ENCODE measurements at regions not wholly inside any gene's neighbourhood (a gene's known extent, or its start where the extent isn't known, plus 50 kb on each side); places are given as distances from the start of the nearest gene placed in this dataset.

- H2AFZ ChIP-seq (ENCODE audit: low read depth), result no peak overlapping the region
- no peaks in the 10 kb centered on the region for H3K4me1 ChIP-seq (ENCODE audit: low read depth, poor library complexity, severe bottlenecking)
- H3K9ac ChIP-seq, result no peak overlapping the region
- no peaks in the 10 kb centered on the region for H3K36me3 ChIP-seq (ENCODE audit: insufficient read depth)
- TF ChIP-seq CTCF (conservative IDR thresholded peaks at IDR 0.05; ENCODE audit: low read depth, low read length), result no peak
- no peak overlapping the region for H3K27ac ChIP-seq
- no peaks in the 10 kb centered on the region for H4K20me1 ChIP-seq (ENCODE audit: insufficient read depth)
- no peaks in the 10 kb centered on the region for H3K27me3 ChIP-seq (ENCODE audit: insufficient read depth, low read depth)
- H3K4me3 ChIP-seq (IDR thresholded peaks at IDR 0.05; ENCODE audit: insufficient read depth, low read depth, low read length), result no peak overlapping the region
- H3K79me2 ChIP-seq (ENCODE audit: insufficient read depth, low read depth), result no peaks in the 10 kb centered on the region
- no peak overlapping the region for H3K4me2 ChIP-seq
These were observed 52.7 kb upstream of the CCNG1 start for GRCh38 chr5:163384669-163385068.

GRCh38 chr5:163385271-163385670 is 52.1 kb upstream of the CCNG1 start:
- H3K36me3 ChIP-seq (ENCODE audit: insufficient read depth), result no peaks in the 10 kb centered on the region
- H3K9ac ChIP-seq, result no peak overlapping the region
- no peaks in the 10 kb centered on the region for H3K27me3 ChIP-seq (ENCODE audit: insufficient read depth, low read depth)
- H3K4me1 ChIP-seq (ENCODE audit: low read depth, poor library complexity, severe bottlenecking), result no peaks in the 10 kb centered on the region
- H3K27ac ChIP-seq, result no peak overlapping the region
- no peak overlapping the region for H3K4me2 ChIP-seq
- no peak overlapping the region for H3K4me3 ChIP-seq (IDR thresholded peaks at IDR 0.05; ENCODE audit: insufficient read depth, low read depth, low read length)
- H3K79me2 ChIP-seq (ENCODE audit: insufficient read depth, low read depth), result no peaks in the 10 kb centered on the region
- no peak overlapping the region for H2AFZ ChIP-seq (ENCODE audit: low read depth)
- H4K20me1 ChIP-seq (ENCODE audit: insufficient read depth), result no peaks in the 10 kb centered on the region
- no peak for TF ChIP-seq CTCF (conservative IDR thresholded peaks at IDR 0.05; ENCODE audit: low read depth, low read length)

GRCh38 chr5:163385824-163386223 is 51.6 kb upstream of the CCNG1 start:
- no peak for TF ChIP-seq CTCF (conservative IDR thresholded peaks at IDR 0.05; ENCODE audit: low read depth, low read length)
- no peak overlapping the region for H3K27ac ChIP-seq
- H3K36me3 ChIP-seq (ENCODE audit: insufficient read depth), result no peaks in the 10 kb centered on the region
- no peak overlapping the region for H2AFZ ChIP-seq (ENCODE audit: low read depth)
- H3K27me3 ChIP-seq (ENCODE audit: insufficient read depth, low read depth), result no peaks in the 10 kb centered on the region
- H3K9ac ChIP-seq, result no peak overlapping the region
- no peaks in the 10 kb centered on the region for H4K20me1 ChIP-seq (ENCODE audit: insufficient read depth)
- H3K79me2 ChIP-seq (ENCODE audit: insufficient read depth, low read depth), result no peaks in the 10 kb centered on the region
- no peak overlapping the region for H3K4me3 ChIP-seq (IDR thresholded peaks at IDR 0.05; ENCODE audit: insufficient read depth, low read depth, low read length)
- H3K4me2 ChIP-seq, result no peak overlapping the region
- no peaks in the 10 kb centered on the region for H3K4me1 ChIP-seq (ENCODE audit: low read depth, poor library complexity, severe bottlenecking)

GRCh38 chr5:163386352-163386751 is 51.0 kb upstream of the CCNG1 start:
- TF ChIP-seq CTCF (conservative IDR thresholded peaks at IDR 0.05; ENCODE audit: low read depth, low read length), result no peak
- Histone ChIP-seq H4K20me1 (ENCODE audit: insufficient read depth) (no peaks in the 10 kb centered on the region), H3K79me2 (ENCODE audit: insufficient read depth, low read depth) (no peaks in the 10 kb centered on the region), H3K4me3 (IDR thresholded peaks at IDR 0.05; ENCODE audit: insufficient read depth, low read depth, low read length) (no peak overlapping the region), H3K9ac (no peak overlapping the region), H3K4me2 (no peak overlapping the region), H3K36me3 (ENCODE audit: insufficient read depth) (no peaks in the 10 kb centered on the region), H3K27me3 (ENCODE audit: insufficient read depth, low read depth) (no peaks in the 10 kb centered on the region), H3K27ac (no peak overlapping the region), H2AFZ (ENCODE audit: low read depth) (no peak overlapping the region), H3K4me1 (ENCODE audit: low read depth, poor library complexity, severe bottlenecking) (no peaks in the 10 kb centered on the region)
